Astrocyte (in vitro differentiated cells and primary cell): ENCODE measurements at regions not wholly inside any gene's neighbourhood (a gene's known extent, or its start where the extent isn't known, plus 50 kb on each side); places are given as distances from the start of the nearest gene placed in this dataset.

Source experiments
- DNase-seq: peaks from one replicate; pipeline ENCODE4 v3.0.0-alpha.2; 2010; ENCODE audit warnings: low read depth
- FAIRE-seq: peaks from 2 replicates; lab custom pipeline; 2011; peaks lifted over from hg19 to GRCh38; lab: Jason Lieb, UNC
- H2AFZ ChIP-seq: 2 replicates; pipeline ENCODE4 v1.6.0; 2012; ENCODE audit warnings: low read depth, low read length, inconsistent platforms
- H3K27ac ChIP-seq: 2 replicates; pipeline ENCODE4 v1.5.1; 2011; ENCODE audit warnings: low read depth, low read length, inconsistent platforms
- H3K27me3 ChIP-seq: 2 replicates; pipeline ENCODE4 v1.6.0; 2011; ENCODE audit warnings: low read length, inconsistent platforms; ENCODE audit not compliant: insufficient read depth
- H3K36me3 ChIP-seq: 2 replicates; pipeline ENCODE4 v1.5.1; 2011; ENCODE audit warnings: low read length, inconsistent platforms; ENCODE audit not compliant: insufficient read depth
- H3K4me1 ChIP-seq: 2 replicates; pipeline ENCODE4 v1.5.1; 2011; ENCODE audit warnings: low read length, inconsistent platforms; ENCODE audit not compliant: insufficient read depth
- H3K4me2 ChIP-seq: 2 replicates; pipeline ENCODE4 v1.6.0; 2012; ENCODE audit warnings: low read length, inconsistent platforms
- H3K4me3 ChIP-seq: 2 replicates; pipeline ENCODE4 v1.5.1; 2011; ENCODE audit warnings: low read depth, mild to moderate bottlenecking, low read length, inconsistent platforms; ENCODE audit not compliant: insufficient read depth
- H3K79me2 ChIP-seq: 2 replicates; pipeline ENCODE4 v1.6.0; 2012; ENCODE audit warnings: mild to moderate bottlenecking, low read length, inconsistent platforms; ENCODE audit not compliant: insufficient read depth
- H3K9ac ChIP-seq: 2 replicates; pipeline ENCODE4 v1.6.0; 2012; ENCODE audit warnings: mild to moderate bottlenecking, low read length, inconsistent platforms
- H3K9me3 ChIP-seq: 2 replicates; pipeline ENCODE4 v1.5.1; 2012; ENCODE audit warnings: low read depth, mild to moderate bottlenecking, low read length, inconsistent platforms; ENCODE audit not compliant: insufficient read depth
- H4K20me1 ChIP-seq: 2 replicates; pipeline ENCODE4 v1.6.0; 2012; ENCODE audit warnings: low read length, inconsistent platforms; ENCODE audit not compliant: insufficient read depth
- H3K27ac Mint-ChIP-seq: one replicate; pipeline ENCODE4 v1.8.0; 2021; ENCODE audit warnings: mild to moderate bottlenecking, mixed read lengths; ENCODE audit not compliant: unreplicated experiment
- H3K27me3 Mint-ChIP-seq: one replicate; pipeline ENCODE4 v1.8.0; 2021; ENCODE audit warnings: low read depth, mixed read lengths; ENCODE audit not compliant: unreplicated experiment
- H3K36me3 Mint-ChIP-seq: one replicate; pipeline ENCODE4 v1.8.0; 2021; ENCODE audit warnings: low read depth, mixed read lengths; ENCODE audit not compliant: unreplicated experiment
- H3K4me1 Mint-ChIP-seq: one replicate; pipeline ENCODE4 v1.8.0; 2021; ENCODE audit warnings: low read depth, mixed read lengths; ENCODE audit not compliant: unreplicated experiment
- H3K4me3 Mint-ChIP-seq: one replicate; pipeline ENCODE4 v1.8.0; 2021; ENCODE audit warnings: mild to moderate bottlenecking, moderate library complexity, mixed read lengths; ENCODE audit not compliant: unreplicated experiment
- H3K9me3 Mint-ChIP-seq: one replicate; pipeline ENCODE4 v1.8.0; 2021; ENCODE audit warnings: mild to moderate bottlenecking, mixed read lengths; ENCODE audit not compliant: unreplicated experiment
- CTCF ChIP-seq: IDR thresholded peaks from 2 replicates; pipeline ENCODE4 v1.5.1; 2011; ENCODE audit warnings: low read depth, mild to moderate bottlenecking, inconsistent platforms, low read length, moderate library complexity; ENCODE audit not compliant: insufficient read depth
- EZH2 ChIP-seq: IDR thresholded peaks from 2 replicates; pipeline ENCODE4 v1.6.1; 2012; ENCODE audit warnings: mild to moderate bottlenecking, low read length, inconsistent platforms; ENCODE audit not compliant: insufficient read depth

- Histone ChIP-seq H3K79me2 (no peaks in the 10 kb centered on the region), H3K27ac (no peak overlapping the region), H3K27me3 (no peaks in the 10 kb centered on the region), H3K4me1 (no peaks in the 10 kb centered on the region), H3K36me3 (no peaks in the 10 kb centered on the region), H3K9me3 (no peaks in the 10 kb centered on the region), H3K4me3 (no peak overlapping the region), H4K20me1 (no peaks in the 10 kb centered on the region), H3K4me2 (no peak overlapping the region), H2AFZ (no peak overlapping the region), H3K9ac (no peak overlapping the region)
- DNase-seq (no peak), FAIRE-seq (no peak)
- H3K9me3 Mint-ChIP-seq = no peaks in the 10 kb centered on the region
- peaks cover 16% of the 10 kb centered on the region for H3K27me3 Mint-ChIP-seq
- peaks cover 9% of the 10 kb centered on the region for H3K4me1 Mint-ChIP-seq
- no peak overlapping the region for H3K4me3 Mint-ChIP-seq
- no peaks in the 10 kb centered on the region for H3K36me3 Mint-ChIP-seq
- TF ChIP-seq CTCF (no peak), EZH2 (no peak)
- H3K27ac Mint-ChIP-seq = no peak overlapping the region
Measured at GRCh38 chr2:777546-777945, 100.3 kb upstream of the TMEM18 start.

DNA sequence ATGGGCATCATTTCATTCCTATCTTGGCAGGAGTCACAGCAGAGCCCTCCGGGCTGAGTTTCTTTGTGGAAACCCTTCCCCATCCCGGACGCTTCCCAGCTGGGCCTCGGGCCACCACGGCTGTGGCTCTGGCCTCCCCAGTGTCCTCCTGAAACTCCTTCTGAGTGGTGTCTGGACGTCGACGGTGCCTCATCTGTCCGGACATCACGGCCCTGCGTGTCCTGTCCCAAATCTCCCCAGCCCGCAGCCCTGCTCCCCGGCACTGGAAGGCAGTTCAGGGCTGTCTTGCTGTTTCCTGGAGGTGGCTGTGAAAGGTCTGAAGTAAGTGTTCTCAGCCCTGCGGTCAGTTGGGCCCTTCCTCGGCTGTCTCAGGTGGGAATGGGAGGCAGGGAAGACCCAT lies 99.8 kb upstream of the TMEM18 start:
- no peak overlapping the region for H3K4me2 ChIP-seq
- H2AFZ ChIP-seq = no peak overlapping the region
- no peak for TF ChIP-seq EZH2
- no peak for TF ChIP-seq CTCF
- FAIRE-seq (no peak), DNase-seq (no peak)
- Mint-ChIP-seq H3K4me3 (no peak overlapping the region), H3K9me3 (no peaks in the 10 kb centered on the region), H3K4me1 (peaks cover 9% of the 10 kb centered on the region), H3K27ac (no peak overlapping the region), H3K36me3 (no peaks in the 10 kb centered on the region), H3K27me3 (peaks cover 16% of the 10 kb centered on the region)
- no peaks in the 10 kb centered on the region for H3K79me2 ChIP-seq
- H3K4me3 ChIP-seq = no peak overlapping the region
- no peaks in the 10 kb centered on the region for H3K27me3 ChIP-seq
- no peak overlapping the region for H3K9ac ChIP-seq
- no peaks in the 10 kb centered on the region for H3K4me1 ChIP-seq
- no peaks in the 10 kb centered on the region for H3K36me3 ChIP-seq
- no peaks in the 10 kb centered on the region for H3K9me3 ChIP-seq
- no peaks in the 10 kb centered on the region for H4K20me1 ChIP-seq
- no peak overlapping the region for H3K27ac ChIP-seq

- no peak overlapping the region for H3K27ac Mint-ChIP-seq
- Histone ChIP-seq H3K36me3 (no peaks in the 10 kb centered on the region), H3K27me3 (no peaks in the 10 kb centered on the region), H3K4me3 (no peak overlapping the region), H3K27ac (no peak overlapping the region), H4K20me1 (no peaks in the 10 kb centered on the region), H3K9me3 (no peaks in the 10 kb centered on the region), H3K4me1 (no peaks in the 10 kb centered on the region), H3K9ac (no peak overlapping the region), H2AFZ (no peak overlapping the region), H3K4me2 (no peak overlapping the region), H3K79me2 (no peaks in the 10 kb centered on the region)
- no peak for FAIRE-seq
- DNase-seq = no peak
- TF ChIP-seq CTCF (no peak), EZH2 (no peak)
- no peaks in the 10 kb centered on the region for H3K36me3 Mint-ChIP-seq
- no peaks in the 10 kb centered on the region for H3K9me3 Mint-ChIP-seq
- H3K27me3 Mint-ChIP-seq = peaks cover 12% of the 10 kb centered on the region
- H3K4me3 Mint-ChIP-seq = no peak overlapping the region
- peaks cover 9% of the 10 kb centered on the region for H3K4me1 Mint-ChIP-seq
Measured at GRCh38 chr2:776487-776886, 99.3 kb upstream of the TMEM18 start.
